ENCODE measurements at regions not wholly inside any gene's neighbourhood (a gene's known extent, or its start where the extent isn't known, plus 50 kb on each side); places are given as distances from the start of the nearest gene placed in this dataset.

DNA sequence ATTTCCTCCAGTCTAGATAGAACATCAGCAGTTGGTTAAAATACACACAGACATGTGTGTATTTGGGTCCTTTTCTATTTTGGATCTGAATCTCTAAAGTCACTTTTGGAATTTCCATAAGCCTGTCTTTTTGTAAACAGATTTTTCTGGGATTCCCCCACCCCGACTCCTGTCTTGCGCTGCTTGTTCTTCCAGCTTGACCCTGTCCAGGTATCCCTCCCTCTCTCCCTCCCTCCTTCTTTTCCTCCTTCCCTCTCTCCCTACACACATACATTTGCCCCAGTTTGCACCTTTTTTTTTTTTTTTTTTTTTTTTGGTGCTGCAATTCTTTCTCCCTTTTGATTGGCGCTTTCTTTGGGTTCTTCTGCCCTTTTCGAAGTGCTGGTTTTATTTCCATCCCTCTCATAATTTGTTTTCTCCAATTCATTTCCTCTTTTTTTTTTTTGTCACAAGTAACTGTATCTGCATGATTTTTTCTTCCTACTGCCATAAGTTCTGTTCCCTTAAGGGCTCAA lies 114.8 kb upstream of the SERTAD2 start:
- no peak for DNase-seq (ENCODE audit: low read depth)
- TF ChIP-seq, protein P1, sequence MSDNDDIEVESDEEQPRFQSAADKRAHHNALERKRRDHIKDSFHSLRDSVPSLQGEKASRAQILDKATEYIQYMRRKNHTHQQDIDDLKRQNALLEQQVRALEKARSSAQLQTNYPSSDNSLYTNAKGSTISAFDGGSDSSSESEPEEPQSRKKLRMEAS (IDR thresholded peaks at IDR 0.05; ENCODE audit: low read depth, low read length) = no peak
- TF ChIP-seq MYC (IDR thresholded peaks at IDR 0.05; ENCODE audit: low read depth, low read length) (no peak), POLR2A (IDR thresholded peaks at IDR 0.05; ENCODE audit: extremely low read depth, insufficient read length) (no peak)
- TF ChIP-seq, protein P2, sequence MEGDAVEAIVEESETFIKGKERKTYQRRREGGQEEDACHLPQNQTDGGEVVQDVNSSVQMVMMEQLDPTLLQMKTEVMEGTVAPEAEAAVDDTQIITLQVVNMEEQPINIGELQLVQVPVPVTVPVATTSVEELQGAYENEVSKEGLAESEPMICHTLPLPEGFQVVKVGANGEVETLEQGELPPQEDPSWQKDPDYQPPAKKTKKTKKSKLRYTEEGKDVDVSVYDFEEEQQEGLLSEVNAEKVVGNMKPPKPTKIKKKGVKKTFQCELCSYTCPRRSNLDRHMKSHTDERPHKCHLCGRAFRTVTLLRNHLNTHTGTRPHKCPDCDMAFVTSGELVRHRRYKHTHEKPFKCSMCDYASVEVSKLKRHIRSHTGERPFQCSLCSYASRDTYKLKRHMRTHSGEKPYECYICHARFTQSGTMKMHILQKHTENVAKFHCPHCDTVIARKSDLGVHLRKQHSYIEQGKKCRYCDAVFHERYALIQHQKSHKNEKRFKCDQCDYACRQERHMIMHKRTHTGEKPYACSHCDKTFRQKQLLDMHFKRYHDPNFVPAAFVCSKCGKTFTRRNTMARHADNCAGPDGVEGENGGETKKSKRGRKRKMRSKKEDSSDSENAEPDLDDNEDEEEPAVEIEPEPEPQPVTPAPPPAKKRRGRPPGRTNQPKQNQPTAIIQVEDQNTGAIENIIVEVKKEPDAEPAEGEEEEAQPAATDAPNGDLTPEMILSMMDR (IDR thresholded peaks at IDR 0.05; ENCODE audit: low read depth, low read length) = no peak
- H3K4me3 ChIP-seq (ENCODE audit: low read depth, low read length) = peak overlapping the region; percentile 85

DNA sequence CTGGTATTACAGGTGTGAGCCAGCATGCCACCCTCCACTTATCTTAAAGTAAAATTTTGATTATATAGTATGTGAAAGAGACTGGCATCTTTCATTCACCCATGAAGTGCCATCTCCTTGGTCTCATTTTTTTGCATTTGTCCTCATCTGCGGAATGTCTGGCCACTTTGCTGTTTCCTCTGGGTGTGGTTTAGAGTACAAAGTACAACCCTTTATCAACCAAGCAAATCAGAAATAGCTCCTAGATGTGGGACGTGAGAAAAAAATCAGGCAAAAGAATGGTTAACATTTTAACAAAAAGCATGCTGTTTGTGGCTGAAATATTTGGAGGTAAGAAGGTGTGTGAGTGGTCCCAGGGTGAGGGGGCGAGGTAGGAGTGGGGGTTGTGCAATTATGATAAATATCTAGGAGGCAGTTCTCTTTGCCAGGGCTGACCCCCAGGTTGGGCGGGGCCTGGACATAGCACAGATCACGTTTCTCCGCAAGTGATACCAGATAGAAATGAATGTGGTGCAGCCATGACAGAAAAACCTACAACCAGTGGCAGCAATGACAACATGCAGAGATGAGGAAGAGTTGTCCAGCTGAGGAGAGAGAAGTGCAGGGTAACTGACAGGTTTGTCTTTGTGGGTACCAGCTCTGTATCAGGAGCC lies 115.8 kb upstream of the SERTAD2 start:
- TF ChIP-seq POLR2A (IDR thresholded peaks at IDR 0.05; ENCODE audit: extremely low read depth, insufficient read length) = no peak
- TF ChIP-seq, protein P2 (IDR thresholded peaks at IDR 0.05; ENCODE audit: low read depth, low read length) = no peak
- no peak for TF ChIP-seq MYC (IDR thresholded peaks at IDR 0.05; ENCODE audit: low read depth, low read length)
- TF ChIP-seq, protein P1 (IDR thresholded peaks at IDR 0.05; ENCODE audit: low read depth, low read length) = no peak
- H3K4me3 ChIP-seq (ENCODE audit: low read depth, low read length) = no peak overlapping the region
- DNase-seq (ENCODE audit: low read depth) = no peak

DNA sequence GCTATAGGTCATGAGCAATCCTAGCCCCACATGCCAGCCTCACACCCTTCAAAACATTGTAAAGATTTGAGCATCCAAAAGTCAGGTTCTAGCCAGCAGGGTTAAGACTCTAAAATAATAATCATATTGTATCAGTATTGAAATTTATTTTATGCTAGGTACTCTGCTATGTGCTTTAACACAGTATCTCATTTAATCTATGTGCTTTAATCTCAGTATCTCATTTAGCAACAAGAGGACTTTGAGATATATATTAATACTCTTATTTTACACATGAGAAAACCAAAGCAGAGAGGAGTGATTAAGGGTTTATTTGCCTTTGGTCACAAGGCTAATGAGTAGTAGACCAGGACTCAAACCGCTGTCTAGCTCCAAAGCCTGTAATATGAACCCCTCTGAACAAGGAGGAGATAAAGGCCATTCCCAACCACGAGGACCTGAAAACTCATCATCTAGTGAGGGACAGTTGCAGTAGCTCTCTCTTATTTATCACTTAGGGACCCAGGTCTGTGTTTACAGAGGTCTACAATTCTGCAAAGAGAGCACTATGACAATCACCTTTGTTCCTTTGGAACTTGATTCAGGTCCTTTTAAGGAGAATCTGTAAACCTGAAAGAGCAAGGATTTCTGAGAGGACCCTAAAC lies 116.5 kb upstream of the SERTAD2 start:
- TF ChIP-seq POLR2A (IDR thresholded peaks at IDR 0.05; ENCODE audit: extremely low read depth, insufficient read length) = no peak
- no peak for TF ChIP-seq MYC (IDR thresholded peaks at IDR 0.05; ENCODE audit: low read depth, low read length)
- TF ChIP-seq, protein P2 (IDR thresholded peaks at IDR 0.05; ENCODE audit: low read depth, low read length) = no peak
- TF ChIP-seq, protein P1 (IDR thresholded peaks at IDR 0.05; ENCODE audit: low read depth, low read length) = no peak
- DNase-seq (ENCODE audit: low read depth) = no peak
- H3K4me3 ChIP-seq (ENCODE audit: low read depth, low read length) = no peak overlapping the region

DNA sequence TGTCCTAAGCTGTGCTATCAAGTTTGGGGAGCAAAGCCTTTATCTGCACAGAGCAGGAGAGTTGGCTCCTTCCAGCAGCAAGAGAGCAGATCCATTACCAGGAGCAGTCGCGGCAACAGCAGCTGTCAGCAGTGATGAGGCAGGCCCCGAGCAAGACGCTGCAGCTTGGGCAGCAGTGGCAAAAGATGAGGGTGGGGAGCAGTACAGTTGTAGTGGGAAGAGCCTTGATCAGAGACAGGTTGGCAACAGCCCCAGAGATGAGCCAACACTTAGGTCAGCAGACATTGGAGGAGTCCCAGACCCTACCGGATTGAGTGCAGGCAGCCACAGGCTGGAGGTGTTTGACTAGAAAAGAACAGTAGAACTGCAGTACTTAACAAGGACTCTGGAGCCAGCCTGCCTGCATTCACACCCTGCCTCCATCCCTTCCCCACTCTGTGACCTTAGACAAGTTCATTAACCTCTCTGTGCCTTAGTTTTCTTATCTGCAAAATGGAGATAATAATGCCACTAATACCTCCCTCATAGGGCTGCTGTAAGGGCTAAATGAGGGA lies 117.1 kb upstream of the SERTAD2 start:
- H3K4me3 ChIP-seq (ENCODE audit: low read depth, low read length) = no peak overlapping the region
- no peak for DNase-seq (ENCODE audit: low read depth)
- TF ChIP-seq MYC (IDR thresholded peaks at IDR 0.05; ENCODE audit: low read depth, low read length) (no peak), POLR2A (IDR thresholded peaks at IDR 0.05; ENCODE audit: extremely low read depth, insufficient read length) (no peak)
- TF ChIP-seq, protein P2 (IDR thresholded peaks at IDR 0.05; ENCODE audit: low read depth, low read length) = no peak
- TF ChIP-seq, protein P1 (IDR thresholded peaks at IDR 0.05; ENCODE audit: low read depth, low read length) = no peak

DNA sequence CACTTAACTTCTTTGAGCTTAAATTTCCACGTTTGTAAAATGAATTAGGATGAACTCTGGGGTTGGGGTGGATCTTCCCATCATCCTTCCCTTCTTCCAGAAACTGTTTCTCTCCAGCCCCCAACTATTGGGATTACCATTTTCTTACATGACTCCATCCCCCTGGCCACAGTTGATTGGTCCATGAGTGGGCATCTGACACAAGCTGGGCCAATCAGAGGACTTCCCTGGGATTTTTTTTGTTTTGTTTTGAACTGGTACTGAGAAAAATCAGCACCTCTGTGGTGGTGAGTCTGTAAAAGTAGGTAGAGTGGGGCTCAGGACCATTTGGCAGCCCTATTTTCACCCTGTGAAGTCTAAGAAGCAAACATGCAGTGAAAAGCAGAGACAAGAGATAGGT lies 118.0 kb upstream of the SERTAD2 start:
- TF ChIP-seq MYC (IDR thresholded peaks at IDR 0.05; ENCODE audit: low read depth, low read length) = no peak
- TF ChIP-seq POLR2A (IDR thresholded peaks at IDR 0.05; ENCODE audit: extremely low read depth, insufficient read length) = no peak
- TF ChIP-seq, protein P1 (IDR thresholded peaks at IDR 0.05; ENCODE audit: low read depth, low read length) = no peak
- TF ChIP-seq, protein P2 (IDR thresholded peaks at IDR 0.05; ENCODE audit: low read depth, low read length) = no peak
- no peak overlapping the region for H3K4me3 ChIP-seq (ENCODE audit: low read depth, low read length)
- no peak for DNase-seq (ENCODE audit: low read depth)

All from NB4 (cell line).